Activated CD8-positive, alpha-beta memory T cell treated with anti-CD3 and anti-CD28 coated beads, Interleukin-2, amount 50 U/mL, for 4 hours (primary cell): ENCODE measurements at regions not wholly inside any gene's neighbourhood (a gene's known extent, or its start where the extent isn't known, plus 50 kb on each side); places are given as distances from the start of the nearest gene placed in this dataset.

Source experiments
- DNase-seq: peaks from one replicate; pipeline ENCODE4 v3.0.0-alpha.2; 2020

DNA sequence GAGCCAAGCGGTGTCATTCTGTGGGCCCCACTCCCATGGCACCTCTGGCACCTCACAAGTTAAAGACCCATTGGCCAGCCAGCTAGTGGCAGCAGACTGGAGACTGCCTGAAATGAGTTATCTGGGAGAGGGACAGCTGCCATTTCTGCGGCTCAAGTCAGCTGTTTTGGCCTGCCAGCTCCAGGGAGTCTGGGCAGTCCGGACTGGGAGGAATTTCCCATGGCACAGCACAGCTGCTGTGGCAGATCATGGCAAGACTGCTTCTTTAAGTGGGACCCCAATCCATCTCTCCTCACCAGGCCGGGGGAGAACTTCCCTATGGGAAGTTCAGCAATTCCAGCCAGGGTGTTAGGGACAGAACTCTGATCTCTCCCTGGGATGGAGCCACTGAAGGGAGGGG, 2187.6 kb upstream of the CELF4 start:
- DNase-seq, result no peak

DNA sequence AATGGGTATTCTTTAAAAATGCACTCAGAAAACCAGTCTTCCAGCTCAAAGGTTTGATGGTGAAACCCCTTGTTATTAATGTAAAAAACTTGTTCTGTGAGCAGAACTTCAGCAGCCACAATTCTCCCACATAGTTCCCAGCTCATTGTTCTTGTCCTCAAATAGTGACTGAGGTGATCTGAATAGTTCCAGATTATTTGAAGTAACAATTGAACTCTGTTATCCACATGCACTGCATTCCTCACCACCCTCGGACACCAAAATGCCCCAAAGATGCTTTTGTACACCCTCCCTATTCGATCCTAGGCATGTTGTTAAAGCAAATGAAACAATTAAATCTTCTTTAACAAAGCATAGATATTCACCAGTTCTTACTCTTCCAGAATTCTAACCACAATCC, 2186.8 kb upstream of the CELF4 start:
- no peak for DNase-seq

DNA sequence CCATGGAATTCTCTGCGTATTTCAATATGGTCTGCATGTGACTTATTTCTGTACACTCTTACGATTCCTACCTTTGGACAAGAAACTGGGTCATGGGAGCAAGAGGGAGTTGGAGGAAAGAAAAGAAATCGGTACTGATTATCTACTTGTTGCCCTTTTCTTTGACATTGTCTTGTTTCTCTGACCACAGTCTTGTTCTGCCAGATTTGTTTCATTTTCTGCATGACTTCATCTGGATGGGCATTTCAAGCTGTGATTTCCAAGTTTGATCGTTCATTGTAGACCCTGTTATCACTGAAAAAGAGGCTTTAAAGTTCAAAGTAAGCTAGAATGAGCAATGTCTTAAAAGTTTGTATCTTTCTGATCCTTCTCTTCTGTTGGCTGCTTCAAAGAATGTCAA, 2186.3 kb upstream of the CELF4 start:
- DNase-seq, result no peak

DNA sequence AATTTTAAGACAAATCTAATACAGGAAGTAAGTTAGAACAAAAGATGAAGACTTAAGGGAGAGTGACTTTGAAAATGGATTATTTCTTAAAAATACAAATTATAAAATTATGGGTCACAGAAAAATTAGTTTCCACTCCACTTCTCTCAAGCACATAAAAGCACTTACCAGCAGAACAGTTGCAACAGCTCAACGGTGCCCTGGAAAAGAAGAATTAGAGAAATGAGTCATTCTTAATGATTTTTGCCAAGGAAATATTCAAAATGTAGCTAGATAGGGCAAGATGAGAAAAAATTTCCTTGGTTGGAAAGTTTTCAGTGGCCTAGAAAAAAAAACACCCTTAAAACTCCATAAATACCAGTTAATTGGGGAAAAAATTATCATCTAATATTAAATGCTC, 2185.6 kb upstream of the CELF4 start:
- no peak for DNase-seq

DNA sequence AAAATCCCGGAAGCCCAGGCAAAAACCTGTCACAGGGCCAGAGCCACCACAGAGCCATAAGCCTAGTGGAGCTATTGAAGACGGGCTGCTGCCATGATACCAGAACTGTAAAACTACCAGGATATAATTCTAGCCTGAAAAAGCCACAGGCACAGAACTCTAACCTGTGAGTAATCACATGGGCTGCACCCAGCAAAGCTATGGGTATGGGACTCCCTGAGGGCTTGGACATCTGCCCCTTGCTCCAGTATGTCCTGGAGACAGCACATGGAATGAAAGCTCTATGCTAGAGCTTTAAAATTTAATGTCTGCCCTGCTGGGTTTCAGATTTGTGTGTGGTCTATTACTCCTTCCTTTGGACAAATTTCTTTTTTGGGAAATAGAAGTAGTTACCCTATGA, 2183.6 kb upstream of the CELF4 start:
- DNase-seq, result no peak

DNA sequence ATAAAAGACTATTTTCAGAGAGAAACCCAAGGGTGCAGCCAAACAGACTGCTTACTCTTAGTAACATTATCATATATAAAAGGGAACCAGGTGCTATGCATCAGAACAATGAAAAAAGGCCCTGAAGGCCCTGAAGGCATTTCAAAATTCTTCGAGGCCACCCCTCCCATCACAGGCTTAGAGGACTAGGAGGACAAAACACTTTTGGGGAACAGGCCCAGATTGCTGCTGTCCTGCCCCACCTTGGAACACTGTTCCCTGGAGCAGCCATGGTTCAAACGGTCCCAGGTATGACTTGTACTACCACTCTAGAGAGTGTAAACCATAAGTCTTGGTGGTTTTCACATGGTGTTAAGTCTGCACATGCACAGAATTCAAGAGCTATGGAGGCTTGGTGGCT, 2183.1 kb upstream of the CELF4 start:
- no peak for DNase-seq

DNA sequence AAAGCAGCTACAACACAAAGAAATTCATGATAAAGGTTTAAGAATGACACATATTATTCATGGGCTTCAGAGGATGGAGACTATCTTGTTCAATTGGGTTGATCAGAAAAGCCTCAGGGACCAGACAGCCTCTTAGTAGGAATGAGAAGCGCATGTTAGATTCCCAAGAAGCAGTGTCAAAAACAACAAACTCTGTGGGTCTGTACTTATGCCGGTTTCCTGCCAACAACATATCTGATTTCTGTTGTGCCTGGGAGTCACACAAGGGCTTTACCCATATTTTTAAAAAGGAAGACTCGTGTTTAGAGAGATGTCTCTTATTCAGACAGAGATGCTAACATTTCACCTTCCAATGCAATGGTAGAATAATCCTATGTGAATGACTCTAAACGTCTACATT, 2180.6 kb upstream of the CELF4 start:
- DNase-seq, result no peak

DNA sequence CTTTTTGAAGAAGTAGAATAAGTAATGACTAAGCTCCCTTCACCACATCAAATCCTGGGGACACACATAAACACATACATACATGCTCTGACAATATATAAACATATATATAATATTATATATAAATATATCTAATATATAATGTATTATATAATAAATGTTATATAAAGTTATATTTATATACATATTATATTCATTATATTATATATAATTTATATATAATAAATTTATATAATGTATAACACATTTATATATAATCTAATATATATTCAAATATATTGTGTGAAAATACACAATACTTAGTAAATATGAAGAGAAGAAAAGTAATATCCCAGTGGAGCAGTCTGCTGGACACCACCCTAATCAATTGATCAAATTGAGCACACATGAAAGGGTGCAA, 2177.9 kb upstream of the CELF4 start:
- no peak for DNase-seq

DNA sequence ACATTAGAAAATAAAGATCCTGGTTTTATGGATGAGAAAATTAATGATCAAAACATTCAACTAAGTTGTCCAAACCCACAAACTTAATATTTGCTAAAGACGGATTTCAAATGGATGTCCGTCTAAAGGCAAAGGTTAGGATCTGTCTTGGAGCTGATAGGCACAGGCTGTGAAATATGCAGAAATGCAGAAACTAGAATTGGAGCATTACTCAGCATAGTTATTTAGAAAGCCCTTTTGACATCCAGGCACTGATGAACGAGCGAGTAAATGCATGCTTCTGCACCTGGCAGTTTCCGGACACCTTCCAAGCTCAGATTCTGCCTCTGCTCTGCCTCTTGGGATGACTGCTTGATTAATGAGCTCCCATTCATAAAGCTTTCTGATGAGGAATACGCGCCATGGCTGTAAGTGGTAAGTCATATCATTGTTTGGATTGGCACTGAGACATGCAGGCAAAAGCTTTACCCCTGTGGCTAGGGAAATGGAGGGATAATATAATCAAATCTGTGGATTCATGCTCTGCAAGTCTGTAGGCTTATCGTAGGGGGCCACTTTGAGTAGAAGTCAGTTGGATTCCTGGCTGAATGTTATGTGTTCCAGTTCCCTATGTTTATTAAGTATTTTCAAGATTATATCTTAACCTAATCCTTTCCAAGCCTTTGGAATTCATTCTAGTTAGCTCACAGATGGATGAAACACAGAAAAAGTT, 2176.3 kb upstream of the CELF4 start:
- DNase-seq, result no peak

DNA sequence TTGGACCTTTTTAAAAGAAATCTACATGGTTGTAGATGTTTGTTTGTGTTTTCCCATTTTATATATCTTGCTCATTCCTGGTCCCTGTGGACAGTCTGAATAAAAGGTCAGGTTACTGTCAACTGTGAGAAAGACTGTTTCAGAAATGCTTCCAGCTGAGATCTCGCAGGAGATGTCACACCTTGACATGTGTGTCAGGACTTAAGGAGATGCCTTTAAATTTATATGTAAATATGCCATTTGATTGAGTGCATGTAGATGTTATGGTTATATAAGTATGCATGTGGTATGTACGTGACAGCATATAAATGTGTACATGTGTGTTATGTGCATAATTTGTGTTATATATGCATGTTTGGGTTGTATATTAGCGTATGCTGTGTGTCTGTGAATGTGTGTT, 2172.3 kb upstream of the CELF4 start:
- DNase-seq, result no peak

DNA sequence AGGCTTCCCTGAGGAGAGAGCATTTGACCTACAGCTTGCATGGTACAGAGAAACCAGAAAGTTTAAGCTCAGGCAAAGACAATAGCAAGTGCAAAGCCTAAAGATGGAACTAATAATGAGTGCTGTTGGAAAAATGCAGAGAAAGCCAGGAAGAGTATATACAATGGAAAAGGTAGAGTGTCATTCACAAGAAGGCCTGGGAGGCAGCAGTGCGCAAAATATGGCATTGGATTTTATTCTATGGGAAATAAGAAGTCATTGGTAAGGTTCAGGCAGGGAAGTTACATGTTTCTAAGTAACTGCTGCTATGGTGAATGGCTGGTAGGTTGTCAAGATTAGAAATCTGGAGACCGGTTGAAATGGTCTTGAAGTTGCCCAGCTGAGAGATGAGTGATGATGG, 2167.3 kb upstream of the CELF4 start:
- no peak for DNase-seq

DNA sequence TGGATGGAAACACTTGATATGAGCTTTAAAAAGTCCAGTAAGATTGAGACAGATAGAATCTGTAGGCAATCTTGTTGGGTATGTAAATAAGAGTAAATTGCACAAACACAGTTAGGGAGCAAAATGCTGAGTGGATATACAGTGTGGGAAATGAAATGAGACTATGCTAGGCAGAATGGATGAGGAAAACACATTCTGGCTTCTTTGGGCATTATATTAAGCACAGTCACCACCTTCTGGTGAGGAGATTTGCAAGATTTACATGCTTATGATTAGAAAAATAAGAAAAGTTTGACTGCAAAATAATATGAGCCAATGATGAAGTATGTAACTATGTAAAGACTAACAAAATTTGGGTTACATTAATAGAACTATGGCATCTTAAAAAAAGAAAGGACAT, 2165.0 kb upstream of the CELF4 start:
- DNase-seq, result no peak

DNA sequence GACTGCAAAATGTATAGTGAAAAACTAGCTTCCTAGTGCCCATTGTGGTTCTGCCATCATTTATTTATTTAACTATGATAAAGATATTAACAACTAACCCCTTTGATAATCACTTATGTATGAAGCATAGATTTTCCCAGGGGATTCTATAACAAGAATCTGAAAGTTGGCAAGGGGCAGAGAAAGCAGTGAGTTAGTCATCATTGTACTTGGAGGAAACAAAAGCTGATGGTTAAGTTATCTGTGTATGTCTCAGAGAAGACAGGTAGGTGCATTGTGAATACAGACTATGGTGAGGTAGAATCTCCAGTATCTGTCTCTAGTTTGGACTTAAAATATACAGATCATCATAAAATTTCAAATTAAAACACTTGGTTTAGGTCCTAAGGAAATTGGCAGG, 2159.1 kb upstream of the CELF4 start:
- DNase-seq, result no peak

DNA sequence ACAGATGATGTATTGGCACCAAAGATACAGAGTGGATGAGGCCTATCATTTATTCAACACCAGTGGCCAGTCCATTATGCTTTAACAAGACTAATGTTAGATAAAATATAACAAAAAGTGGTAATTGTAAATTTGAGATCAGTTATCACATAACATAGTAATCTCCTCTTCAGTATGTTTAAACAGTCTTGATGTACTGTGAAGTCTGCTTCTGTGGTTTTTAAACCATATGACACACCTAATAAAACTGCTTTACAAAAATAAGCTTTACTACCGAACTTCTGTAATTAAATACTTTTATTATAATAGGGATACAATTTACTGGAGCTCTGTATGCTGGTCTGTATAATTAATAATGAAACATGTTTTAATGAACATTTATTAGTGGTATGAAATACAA, 2156.1 kb upstream of the CELF4 start:
- no peak for DNase-seq

DNA sequence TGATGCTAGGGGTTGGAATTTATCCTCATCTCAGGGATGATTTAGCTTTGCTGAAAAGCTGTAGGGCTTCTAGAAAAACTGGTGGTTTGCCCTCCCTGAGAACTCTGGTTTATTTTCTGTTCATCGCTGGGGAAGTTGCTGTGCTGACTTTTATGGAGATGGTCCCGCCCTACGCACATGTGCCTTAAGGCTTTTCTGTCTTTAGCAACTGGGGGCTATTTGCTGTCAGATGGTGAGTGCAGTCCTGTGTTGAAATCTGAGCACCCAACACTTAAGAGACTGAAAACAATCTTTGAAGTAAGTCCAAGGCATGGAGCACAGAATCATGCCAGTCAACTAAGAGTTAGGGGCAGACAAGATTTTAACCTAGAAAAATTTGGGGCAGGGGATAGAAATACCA, 2148.4 kb upstream of the CELF4 start:
- DNase-seq, result no peak

DNA sequence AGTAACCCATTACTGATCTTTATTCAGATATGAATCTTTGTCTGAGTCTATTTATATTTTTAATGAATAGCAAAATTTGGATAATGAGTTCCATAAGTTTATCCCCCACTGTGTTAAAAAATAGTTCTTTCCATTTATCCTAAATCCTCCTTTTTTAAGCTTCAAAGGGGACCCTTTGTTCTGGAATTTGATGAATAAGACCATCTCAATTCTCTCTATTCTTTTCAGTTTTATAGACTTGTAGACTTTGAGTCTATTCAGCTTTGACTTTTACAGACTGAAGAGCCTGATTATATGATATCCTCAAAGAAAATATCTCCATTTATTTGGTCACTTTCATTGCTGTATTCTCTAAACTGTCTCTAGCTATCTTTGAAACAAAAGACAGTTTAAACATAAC, 2146.1 kb upstream of the CELF4 start:
- DNase-seq, result no peak

DNA sequence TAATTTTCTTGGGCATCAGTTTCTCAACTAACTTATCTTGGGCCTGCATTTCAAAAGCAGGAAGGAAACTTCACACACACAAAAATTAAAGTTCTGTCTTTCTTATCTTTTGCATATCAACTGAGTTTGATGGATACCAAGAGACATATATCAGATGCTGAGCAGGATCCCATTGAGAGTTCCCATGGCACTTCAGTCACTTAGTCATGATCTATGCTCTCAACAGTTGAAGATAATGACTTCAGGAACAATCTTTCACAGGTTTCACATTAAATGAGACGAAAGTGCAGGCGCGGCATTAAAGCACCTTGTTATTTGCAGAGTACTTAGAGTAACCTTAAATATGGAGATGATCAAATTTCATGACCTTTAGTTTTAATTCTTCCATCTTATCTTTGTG, 2139.8 kb upstream of the CELF4 start:
- DNase-seq, result no peak

DNA sequence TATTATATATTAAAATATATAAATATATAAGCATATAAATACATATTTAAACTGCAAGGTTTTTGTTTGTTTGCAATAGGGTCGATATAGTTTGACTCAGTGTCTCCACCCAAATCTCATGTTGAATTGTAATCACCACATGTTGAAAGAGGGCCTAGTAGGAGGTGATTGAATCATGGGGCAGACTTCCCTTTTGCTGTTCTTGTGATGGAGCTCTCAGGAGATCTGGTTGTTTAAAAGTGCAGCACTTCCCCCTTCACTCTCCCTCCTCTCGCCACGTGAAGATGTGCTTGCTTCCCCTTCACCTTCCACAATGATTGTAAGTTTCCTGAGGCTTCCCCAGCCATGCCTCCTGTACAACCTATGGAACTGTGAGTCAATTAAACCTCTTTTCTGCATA, 2137.3 kb upstream of the CELF4 start:
- no peak for DNase-seq

DNA sequence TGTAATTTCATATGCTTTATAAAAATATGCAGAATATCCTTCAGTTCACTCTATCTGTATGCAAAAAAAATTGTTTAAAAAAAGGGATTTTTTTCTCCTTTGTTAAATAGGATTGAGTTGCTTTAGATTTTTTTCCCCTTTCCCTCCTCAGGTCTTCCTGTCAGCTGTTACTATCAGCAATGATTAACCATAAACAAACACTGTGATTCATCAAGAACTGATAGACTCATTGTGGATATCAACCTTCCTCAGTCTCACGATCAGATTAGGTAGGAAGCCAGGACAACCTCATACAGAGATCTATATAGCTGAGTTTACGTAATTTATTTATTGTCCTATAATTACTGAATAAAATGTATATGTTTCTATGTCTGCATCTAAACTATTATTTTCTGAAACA, 2136.2 kb upstream of the CELF4 start:
- no peak for DNase-seq

DNA sequence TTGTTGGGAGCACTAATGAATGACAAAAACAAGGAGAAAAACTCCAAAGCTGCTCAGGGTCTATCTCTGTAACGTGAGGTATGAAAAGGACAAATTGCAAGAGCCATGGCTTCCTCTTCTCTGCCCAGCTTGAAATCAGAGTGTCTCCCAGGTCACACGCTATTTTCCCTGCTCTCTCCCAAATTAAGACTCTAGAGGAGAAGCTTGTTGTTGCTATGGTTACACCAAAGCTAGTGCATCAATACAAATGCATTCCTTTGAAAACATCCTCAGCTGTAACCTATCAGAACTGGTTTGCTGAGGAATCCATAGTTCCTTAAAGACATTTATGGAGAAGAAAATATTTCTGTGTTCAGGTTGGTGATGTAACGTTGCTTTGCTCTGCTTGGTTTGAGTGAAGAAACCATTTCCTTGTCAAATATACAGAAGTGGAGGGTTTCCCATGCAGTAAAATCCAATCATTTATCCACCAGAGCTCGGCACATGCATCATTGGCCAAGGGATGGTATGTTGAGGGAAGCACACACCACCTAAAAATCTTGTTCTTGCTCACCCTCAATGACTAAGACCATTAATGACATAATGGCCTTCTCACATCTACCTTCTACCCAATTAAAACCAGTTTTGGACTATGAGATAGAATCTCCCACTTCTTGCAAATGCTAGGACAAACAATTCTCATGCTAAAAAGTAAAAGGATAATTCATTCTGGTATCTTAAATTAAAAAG, 2135.6 kb upstream of the CELF4 start:
- no peak for DNase-seq

DNA sequence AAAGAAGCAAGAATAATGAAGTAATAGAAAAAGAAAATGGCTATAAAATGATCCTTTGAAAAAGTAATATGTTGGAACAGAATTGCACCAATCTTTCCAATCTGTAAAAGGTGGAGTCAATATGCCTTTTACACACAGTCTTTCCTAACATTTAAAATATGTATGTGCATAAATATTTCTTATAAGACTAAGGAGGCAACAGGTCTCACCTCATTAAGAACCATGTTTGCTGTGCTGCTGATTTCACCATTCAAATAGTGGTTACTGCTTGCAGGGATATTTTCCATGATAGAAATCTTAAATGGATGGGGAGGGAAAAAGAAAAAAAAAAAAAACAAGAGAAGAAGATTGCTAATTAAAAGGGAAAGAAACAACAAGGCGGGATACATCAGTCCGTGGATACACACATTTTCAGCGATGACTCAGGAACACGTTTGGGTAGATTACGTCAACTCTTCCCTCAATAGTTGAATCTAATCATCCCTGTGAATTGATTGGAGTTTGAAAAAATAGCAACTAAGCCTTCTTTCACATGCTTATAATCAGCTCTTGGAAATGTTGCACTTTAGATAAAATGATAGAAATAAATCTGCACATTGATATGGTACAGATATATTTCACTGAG, 2133.9 kb upstream of the CELF4 start:
- no peak for DNase-seq

DNA sequence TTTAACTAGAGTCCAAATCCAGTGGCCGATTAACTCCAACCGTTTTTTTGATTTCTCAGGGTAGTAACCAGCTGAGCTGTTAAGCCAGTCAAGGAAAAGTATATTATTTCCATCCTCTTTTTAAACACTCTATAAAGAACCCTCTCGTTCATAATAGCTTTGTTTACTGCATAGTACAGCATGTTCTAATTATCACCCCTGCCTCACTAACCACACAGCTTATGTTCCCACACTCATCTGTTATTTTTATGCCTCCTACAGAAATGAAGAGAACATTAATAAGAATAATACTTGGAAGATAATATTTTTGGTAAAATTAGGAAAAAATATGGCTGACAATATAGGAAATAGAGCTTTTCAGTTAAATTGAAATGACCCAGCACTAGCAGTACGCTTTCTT, 2132.8 kb upstream of the CELF4 start:
- DNase-seq, result no peak

DNA sequence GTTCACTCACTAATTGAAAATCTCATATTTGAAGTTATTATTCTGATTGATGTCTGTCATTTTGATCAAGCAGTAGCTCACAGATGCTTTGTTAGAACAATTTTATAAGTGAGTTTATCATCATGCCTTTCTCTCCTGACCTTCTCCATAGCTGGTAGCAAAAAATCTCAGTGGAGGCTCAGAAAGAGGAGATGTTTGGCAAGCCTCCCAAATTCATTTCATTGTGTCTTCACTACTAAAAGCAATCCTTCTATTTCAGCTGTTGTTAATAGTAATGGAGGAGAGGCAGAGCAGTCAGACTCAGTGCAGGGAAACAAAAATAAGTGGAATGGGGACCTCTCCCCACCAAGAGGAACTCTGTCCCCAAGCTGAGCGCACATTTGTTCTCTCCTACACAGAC, 2127.8 kb upstream of the CELF4 start:
- no peak for DNase-seq

DNA sequence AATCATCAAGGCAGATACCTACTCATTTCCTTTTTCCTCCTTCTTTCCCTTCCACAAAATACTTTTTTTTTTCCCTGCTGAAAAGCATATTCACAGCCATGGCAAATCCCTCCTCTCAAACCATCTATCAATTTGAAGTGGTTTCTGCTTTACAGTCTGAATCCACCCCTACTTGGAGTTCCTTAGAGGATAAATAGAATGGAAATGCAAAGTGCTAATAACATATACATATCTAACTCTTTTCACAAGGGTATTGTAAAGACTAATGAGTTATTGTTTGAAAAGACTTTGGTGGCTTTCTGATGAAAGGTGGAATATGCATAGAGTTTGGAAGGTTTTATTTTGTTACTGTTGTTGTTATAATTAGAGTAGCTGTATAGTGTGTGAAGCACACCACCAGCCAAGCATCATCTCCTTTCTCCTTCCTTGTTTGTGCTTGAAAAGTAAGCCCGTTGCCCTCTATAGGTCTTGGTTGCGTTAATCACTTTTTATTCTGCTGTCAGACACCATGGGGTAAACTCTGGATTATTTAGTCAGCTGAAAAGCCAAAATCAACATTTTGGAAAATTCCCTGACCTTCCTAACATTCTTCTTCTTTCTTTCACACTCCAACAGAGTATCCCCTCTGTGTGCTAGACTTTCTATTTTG, 2126.9 kb upstream of the CELF4 start:
- no peak for DNase-seq
